CD4-positive, alpha-beta memory T cell (primary cell): ENCODE measurements at regions not wholly inside any gene's neighbourhood (a gene's known extent, or its start where the extent isn't known, plus 50 kb on each side); places are given as distances from the start of the nearest gene placed in this dataset.

Experiments used
- CTCF ChIA-PET: fragments of 350-600 bp; sonication (Branson Sonifier 250); formaldehyde crosslinking; loops from one replicate; lab custom pipeline; 2021; ENCODE audit warnings: inconsistent platforms; ENCODE audit not compliant: partially characterized antibody; lab: Charles Lee
- POLR2A ChIA-PET: fragments of 350-600 bp; sonication (Branson Sonifier 250); formaldehyde crosslinking; loops from one replicate; lab custom pipeline; 2021; ENCODE audit not compliant: partially characterized antibody; lab: Charles Lee
- DNase-seq, 5 donors: peaks; one replicate each; pipeline versions ENCODE4 v3.0.0 to v3.0.0-alpha.2; 2020 to 2022; ENCODE audit warnings: mixed read lengths in 1 of 5
- H3K27ac ChIP-seq: one replicate; pipeline ENCODE4 v1.7.0; 2013; ENCODE audit warnings: low read depth, low read length
- H3K27me3 ChIP-seq: 2 replicates; pipeline ENCODE4 v1.7.0; 2013; ENCODE audit warnings: mild to moderate bottlenecking, low read length, moderate library complexity; ENCODE audit not compliant: insufficient read depth
- H3K36me3 ChIP-seq: 2 replicates; pipeline ENCODE4 v1.7.0; 2013; ENCODE audit warnings: mild to moderate bottlenecking, low read length, moderate library complexity; ENCODE audit not compliant: insufficient read depth
- H3K4me1 ChIP-seq: 2 replicates; pipeline ENCODE4 v1.7.0; 2013; ENCODE audit warnings: mild to moderate bottlenecking, low read length, moderate library complexity; ENCODE audit not compliant: insufficient read depth
- H3K4me3 ChIP-seq, 2 donors: one replicate each; pipeline ENCODE4 v1.7.0; 2013; ENCODE audit warnings: low read length in 2 of 2, mild to moderate bottlenecking in 1 of 2
- H3K9me3 ChIP-seq, 2 donors: one replicate each; pipeline ENCODE4 v1.7.0; 2013; ENCODE audit warnings: low read length in 2 of 2, control low read depth in 1 of 2; ENCODE audit not compliant: control insufficient read depth in 1 of 2
- H3K27ac Mint-ChIP-seq, 7 donors: one replicate each; pipeline ENCODE4 v1.8.0; 2020 to 2021; ENCODE audit warnings: mixed read lengths in 7 of 7, mild to moderate bottlenecking in 6 of 7, inconsistent platforms in 3 of 7, moderate library complexity in 3 of 7
- H3K27me3 Mint-ChIP-seq, 2 donors: one replicate each; pipeline ENCODE4 v1.8.0; 2020 to 2021; ENCODE audit warnings: mixed read lengths in 2 of 2
- H3K36me3 Mint-ChIP-seq, 2 donors: one replicate each; pipeline ENCODE4 v1.8.0; 2020 to 2021; ENCODE audit warnings: mixed read lengths in 2 of 2, inconsistent platforms in 1 of 2, mild to moderate bottlenecking in 1 of 2
- H3K4me1 Mint-ChIP-seq, 4 donors: one replicate each; pipeline ENCODE4 v1.8.0; 2020 to 2021; ENCODE audit warnings: mixed read lengths in 4 of 4, mild to moderate bottlenecking in 1 of 4
- H3K4me3 Mint-ChIP-seq, 8 donors: one replicate each; pipeline ENCODE4 v1.8.0; 2020 to 2021; ENCODE audit warnings: mixed read lengths in 8 of 8, mild to moderate bottlenecking in 7 of 8, moderate library complexity in 6 of 8, inconsistent platforms in 3 of 8
- H3K9me3 Mint-ChIP-seq, 8 donors: one replicate each; pipeline ENCODE4 v1.8.0; 2020 to 2021; ENCODE audit warnings: mixed read lengths in 8 of 8, mild to moderate bottlenecking in 5 of 8, inconsistent platforms in 3 of 8, moderate library complexity in 1 of 8
- intact Hi-C: fragments of 100-400 bp; cut with micrococcal nuclease; formaldehyde crosslinking; loops from one replicate; pipeline ENCODE4 v1.15.1; 2023

DNA sequence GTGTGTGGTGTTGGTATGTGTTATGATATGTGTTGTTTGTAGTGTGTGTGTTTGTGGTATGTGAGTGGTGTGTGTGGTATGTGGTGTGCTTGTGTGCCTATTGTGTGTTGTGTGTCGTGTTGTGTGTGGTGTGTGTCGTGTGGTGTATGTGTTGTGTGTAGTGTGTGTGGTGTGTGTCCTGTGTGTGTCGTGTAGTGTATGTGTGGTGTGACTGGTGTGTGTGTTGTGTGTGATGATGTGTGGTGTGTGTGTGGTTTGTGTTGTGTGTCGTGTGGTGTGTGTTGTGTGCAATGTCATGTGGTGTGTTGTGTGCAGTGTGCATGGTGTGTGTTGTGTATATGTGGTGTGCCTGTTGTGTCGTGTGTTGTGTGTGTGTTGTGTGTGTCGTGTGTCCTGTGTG, 144.6 kb downstream of the DNAJB6 start:
- ChIA-PET CTCF (no interaction called here), POLR2A (interaction anchor here (1.3 to 2.3 kb wide), 2 partner anchors 9 to 10 kb away, joined by 3 to 15 read pairs; no protein-coding TSS in a partner anchor)
- Mint-ChIP-seq H3K4me1 (peaks cover 17 to 41% (median 27%) of the 10 kb centered on the region in 4 donors), H3K9me3 (no peaks in the 10 kb centered on the region), H3K36me3 (no peaks in the 10 kb centered on the region), H3K27ac (no peak overlapping the region), H3K4me3 (no peak overlapping the region), H3K27me3 (peaks cover 0 to 2% of the 10 kb centered on the region in 2 donors)
- H3K36me3 ChIP-seq: no peaks in the 10 kb centered on the region
- no peaks in the 10 kb centered on the region for H3K9me3 ChIP-seq
- intact Hi-C loops: no loop called here
- H3K27me3 ChIP-seq: no peaks in the 10 kb centered on the region
- H3K4me3 ChIP-seq: no peak overlapping the region
- no peak overlapping the region for H3K27ac ChIP-seq
- H3K4me1 ChIP-seq: peaks cover 30% of the 10 kb centered on the region
- DNase-seq: no peak

DNA sequence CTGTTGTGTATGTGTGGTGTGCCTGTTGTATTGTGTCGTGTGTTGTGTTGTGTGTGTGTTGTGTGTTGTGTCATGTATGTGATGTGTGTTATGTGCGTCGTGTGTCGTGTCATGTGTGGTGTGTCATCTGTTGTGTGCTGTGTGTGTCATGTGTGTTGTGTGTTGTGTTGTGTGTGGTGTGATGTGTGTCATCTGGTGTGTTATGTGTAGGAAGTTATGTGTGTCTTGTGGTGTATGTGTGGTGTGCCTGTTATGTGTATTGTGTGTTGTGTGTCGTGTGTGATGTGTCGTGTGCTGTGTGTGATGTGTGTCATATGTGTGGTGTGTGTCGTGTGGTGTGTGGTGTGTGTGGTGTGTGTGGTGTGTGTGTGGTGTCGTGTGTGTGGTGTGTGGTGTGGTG, 145.2 kb downstream of the DNAJB6 start:
- POLR2A ChIA-PET: no interaction called here
- peaks cover 17 to 37% (median 29%) of the 10 kb centered on the region in 4 donors for H3K4me1 Mint-ChIP-seq
- Histone ChIP-seq H3K27ac (no peak overlapping the region), H3K9me3 (no peaks in the 10 kb centered on the region), H3K36me3 (no peaks in the 10 kb centered on the region), H3K4me1 (peaks cover 30% of the 10 kb centered on the region), H3K27me3 (no peaks in the 10 kb centered on the region), H3K4me3 (no peak overlapping the region)
- no peaks in the 10 kb centered on the region for H3K36me3 Mint-ChIP-seq
- H3K4me3 Mint-ChIP-seq: no peak overlapping the region
- CTCF ChIA-PET: no interaction called here
- H3K27me3 Mint-ChIP-seq: peaks cover 0 to 2% of the 10 kb centered on the region in 2 donors
- DNase-seq: no peak
- intact Hi-C loops: no loop called here
- no peaks in the 10 kb centered on the region for H3K9me3 Mint-ChIP-seq
- H3K27ac Mint-ChIP-seq: no peak overlapping the region

DNA sequence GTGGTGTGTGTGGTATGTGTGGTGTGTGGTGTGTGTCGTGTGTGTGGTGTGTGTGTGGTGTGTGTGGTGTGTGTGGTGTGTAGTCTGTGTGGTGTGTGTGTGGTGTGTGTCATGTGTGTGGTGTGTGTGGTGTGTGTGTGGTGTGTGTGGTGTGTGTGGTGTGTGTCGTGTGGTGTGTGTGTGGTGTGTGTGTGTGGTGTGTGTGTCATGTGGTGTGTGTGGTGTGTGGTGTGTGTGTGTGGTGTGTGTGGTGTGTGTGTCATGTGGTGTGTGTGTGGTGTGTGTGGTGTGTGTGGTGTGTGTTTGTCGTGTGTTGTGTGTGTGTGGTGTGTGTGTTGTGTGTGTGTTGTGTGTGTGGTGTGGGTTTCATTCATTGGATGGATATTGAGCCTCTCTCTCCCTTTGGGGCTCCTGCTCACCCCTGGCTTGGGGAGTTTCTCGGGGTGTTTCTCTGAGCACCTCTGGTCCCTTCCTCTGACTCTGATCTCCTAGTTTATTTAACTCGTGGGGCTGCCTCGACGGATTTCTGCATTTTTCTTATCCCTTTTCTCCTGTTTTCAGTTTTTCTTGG, 145.8 kb downstream of the DNAJB6 start:
- POLR2A ChIA-PET: no interaction called here
- H3K36me3 Mint-ChIP-seq: no peaks in the 10 kb centered on the region
- peaks cover 17 to 31% (median 28%) of the 10 kb centered on the region in 4 donors for H3K4me1 Mint-ChIP-seq
- no peak overlapping the region for H3K4me3 ChIP-seq
- no peak overlapping the region for H3K4me3 Mint-ChIP-seq
- H3K27me3 Mint-ChIP-seq: peaks cover 0 to 2% of the 10 kb centered on the region in 2 donors
- H3K9me3 ChIP-seq: no peaks in the 10 kb centered on the region
- CTCF ChIA-PET: interaction anchor here (1.0 kb wide), 1 partner anchor 10 kb away, joined by 3 read pairs; no protein-coding TSS in a partner anchor
- intact Hi-C loops: no loop called here
- no peak overlapping the region for H3K27ac ChIP-seq
- H3K36me3 ChIP-seq: no peaks in the 10 kb centered on the region
- H3K27me3 ChIP-seq: no peaks in the 10 kb centered on the region
- H3K4me1 ChIP-seq: peaks cover 26% of the 10 kb centered on the region
- no peak for DNase-seq
- H3K9me3 Mint-ChIP-seq: no peaks in the 10 kb centered on the region
- H3K27ac Mint-ChIP-seq: no peak overlapping the region

DNA sequence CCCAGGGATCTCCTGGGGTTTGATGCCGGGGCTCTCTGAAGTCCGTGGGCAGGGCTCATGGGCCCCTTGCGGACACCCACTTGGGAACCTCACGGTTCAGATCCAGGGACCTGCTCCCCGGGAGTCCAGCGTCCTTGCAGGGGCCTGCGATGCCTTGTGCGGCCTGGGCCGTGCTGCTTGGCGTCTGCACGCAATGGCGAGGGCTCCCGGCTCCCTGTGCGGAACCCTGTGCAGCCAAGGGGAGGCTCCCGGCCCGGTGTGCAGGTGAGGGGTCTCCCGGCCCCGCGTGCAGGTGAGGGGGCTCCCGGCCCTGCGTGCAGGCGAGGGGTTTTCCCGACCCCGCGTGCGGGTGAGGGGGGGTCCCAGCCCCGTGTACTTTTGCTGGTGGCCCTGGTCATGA, 146.7 kb downstream of the DNAJB6 start:
- CTCF ChIA-PET: interaction anchor here (1.0 to 3.3 kb wide), 2 partner anchors 11 to 52 kb away, joined by 3 to 18 read pairs; no protein-coding TSS in a partner anchor
- Mint-ChIP-seq H3K4me1 (peaks cover 14 to 28% (median 24%) of the 10 kb centered on the region in 4 donors), H3K36me3 (no peaks in the 10 kb centered on the region), H3K27me3 (peaks cover 0 to 2% of the 10 kb centered on the region in 2 donors), H3K4me3 (no peak overlapping the region), H3K27ac (no peak overlapping the region), H3K9me3 (no peaks in the 10 kb centered on the region)
- no peak overlapping the region for H3K27ac ChIP-seq
- no peaks in the 10 kb centered on the region for H3K27me3 ChIP-seq
- no peak overlapping the region for H3K4me3 ChIP-seq
- intact Hi-C loops: no loop called here
- H3K4me1 ChIP-seq: peaks cover 22% of the 10 kb centered on the region
- no peaks in the 10 kb centered on the region for H3K9me3 ChIP-seq
- H3K36me3 ChIP-seq: no peaks in the 10 kb centered on the region
- POLR2A ChIA-PET: interaction anchor here (2.5 kb wide), 1 partner anchor 9 kb away, joined by 10 read pairs; no protein-coding TSS in a partner anchor
- DNase-seq: no peak

- H3K4me3 ChIP-seq: no peak overlapping the region
- no peaks in the 10 kb centered on the region for H3K9me3 ChIP-seq
- H3K27ac ChIP-seq: no peak overlapping the region
- Mint-ChIP-seq H3K27ac (no peak overlapping the region), H3K4me3 (no peak overlapping the region), H3K36me3 (no peaks in the 10 kb centered on the region), H3K27me3 (peaks cover 0 to 2% of the 10 kb centered on the region in 2 donors), H3K4me1 (peaks cover 13 to 25% (median 20%) of the 10 kb centered on the region in 4 donors), H3K9me3 (no peaks in the 10 kb centered on the region)
- CTCF ChIA-PET: interaction anchor here (3.3 kb wide), 1 partner anchor 52 kb away, joined by 18 read pairs; no protein-coding TSS in a partner anchor
- no peak for DNase-seq
- H3K36me3 ChIP-seq: no peaks in the 10 kb centered on the region
- intact Hi-C loops: no loop called here
- POLR2A ChIA-PET: interaction anchor here (2.1 to 2.5 kb wide), 2 partner anchors 10 to 13 kb away, joined by 8 to 10 read pairs; no protein-coding TSS in a partner anchor
- no peaks in the 10 kb centered on the region for H3K27me3 ChIP-seq
- peaks cover 19% of the 10 kb centered on the region for H3K4me1 ChIP-seq
Observed at GRCh38 chr7:157483971-157484410, 147.2 kb downstream of the DNAJB6 start.

DNA sequence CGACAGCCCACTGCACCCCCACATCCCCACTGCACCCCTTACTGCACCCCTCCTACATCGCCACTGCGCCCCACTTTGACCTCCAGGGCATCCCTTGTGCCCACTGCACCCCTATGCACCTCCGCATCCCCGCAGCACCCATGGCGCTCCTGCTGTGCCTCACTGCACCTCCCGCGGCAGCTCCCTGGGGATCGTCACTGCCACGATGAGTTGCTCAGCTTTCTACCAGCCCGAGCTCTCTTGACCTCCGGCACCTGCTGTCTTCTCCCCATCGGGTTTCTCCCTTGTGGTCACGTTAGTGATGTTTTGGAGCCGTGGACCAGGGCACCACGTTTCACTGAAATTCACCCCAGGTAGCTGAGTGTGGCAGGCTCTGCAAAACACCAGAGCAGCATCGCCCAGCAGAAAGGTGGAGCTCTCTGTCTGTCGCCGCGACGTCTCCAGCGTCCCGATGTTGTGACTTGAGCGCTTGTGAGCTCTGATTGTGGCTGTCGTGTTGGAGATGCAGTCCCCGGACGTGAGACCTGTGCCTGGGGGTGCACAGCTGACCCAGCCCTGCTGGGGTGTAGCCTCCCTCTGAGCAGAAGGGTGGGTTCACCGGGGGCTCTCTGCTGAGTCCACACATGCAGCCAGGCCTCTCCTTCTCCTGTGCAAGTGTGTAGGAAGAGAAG, 147.7 kb downstream of the DNAJB6 start:
- POLR2A ChIA-PET: interaction anchor here (1.4 to 2.5 kb wide), 3 partner anchors 10 to 84 kb away, joined by 3 to 10 read pairs (median 8); no protein-coding TSS in a partner anchor
- DNase-seq: no peak
- peaks cover 0 to 2% of the 10 kb centered on the region in 2 donors for H3K27me3 Mint-ChIP-seq
- no peak overlapping the region for H3K4me3 Mint-ChIP-seq
- no peaks in the 10 kb centered on the region for H3K36me3 Mint-ChIP-seq
- intact Hi-C loops: no loop called here
- no peaks in the 10 kb centered on the region for H3K27me3 ChIP-seq
- peaks cover 21% of the 10 kb centered on the region for H3K4me1 ChIP-seq
- no peaks in the 10 kb centered on the region for H3K36me3 ChIP-seq
- H3K9me3 ChIP-seq: no peaks in the 10 kb centered on the region
- no peak overlapping the region for H3K4me3 ChIP-seq
- H3K27ac Mint-ChIP-seq: no peak overlapping the region
- no peaks in the 10 kb centered on the region for H3K9me3 Mint-ChIP-seq
- peaks cover 9 to 25% (median 16%) of the 10 kb centered on the region in 4 donors for H3K4me1 Mint-ChIP-seq
- CTCF ChIA-PET: interaction anchor here (3.3 kb wide), 1 partner anchor 53 kb away, joined by 18 read pairs; no protein-coding TSS in a partner anchor
- H3K27ac ChIP-seq: no peak overlapping the region

DNA sequence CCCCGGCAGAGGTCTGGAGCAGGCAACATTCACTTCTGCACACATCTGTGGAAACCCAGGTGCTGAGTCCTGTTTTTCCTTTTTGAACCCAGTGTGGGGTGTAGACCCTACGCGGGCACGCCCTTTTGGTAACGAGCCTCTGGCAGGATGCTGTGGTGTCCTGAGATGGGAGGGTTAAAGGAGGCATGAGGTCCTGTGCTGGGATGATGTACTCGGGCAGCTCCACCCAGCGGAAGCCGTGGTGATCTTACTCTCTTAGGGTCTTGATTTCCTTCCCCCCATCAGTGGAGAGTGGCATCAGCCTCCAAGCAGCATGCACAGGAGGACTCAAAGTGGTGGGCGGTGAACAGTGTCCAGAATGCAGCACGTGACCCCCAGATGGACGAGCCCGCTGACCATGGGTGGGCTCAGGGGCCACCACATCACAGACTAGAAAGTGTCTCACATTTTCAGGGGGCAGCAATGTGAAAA, 148.6 kb downstream of the DNAJB6 start:
- Mint-ChIP-seq H3K36me3 (no peaks in the 10 kb centered on the region), H3K9me3 (no peaks in the 10 kb centered on the region), H3K27ac (peak overlapping the region in 4 of 7 donors; percentile 30 to 70 (median 55)), H3K27me3 (peaks cover 0 to 2% of the 10 kb centered on the region in 2 donors), H3K4me3 (peak overlapping the region in 5 of 8 donors; percentile 2 to 51 (median 20)), H3K4me1 (peaks cover 11 to 27% (median 20%) of the 10 kb centered on the region in 4 donors)
- no peak overlapping the region for H3K27ac ChIP-seq
- DNase-seq: peak in 2 of 5 donors; percentile 24 to 35
- H3K36me3 ChIP-seq: no peaks in the 10 kb centered on the region
- H3K9me3 ChIP-seq: no peaks in the 10 kb centered on the region
- intact Hi-C loops: no loop called here
- H3K4me1 ChIP-seq: peaks cover 29% of the 10 kb centered on the region
- ChIA-PET CTCF (interaction anchor here (1.3 to 3.3 kb wide), 3 partner anchors 13 to 53 kb away, joined by 5 to 18 read pairs (median 6); no protein-coding TSS in a partner anchor), POLR2A (interaction anchor here (1.0 to 2.5 kb wide), 5 partner anchors 8 to 83 kb away, joined by 3 to 10 read pairs (median 4); no protein-coding TSS in a partner anchor)
- H3K4me3 ChIP-seq: no peak overlapping the region
- H3K27me3 ChIP-seq: no peaks in the 10 kb centered on the region
